H1 (cell line): ENCODE measurements at regions not wholly inside any gene's neighbourhood (a gene's known extent, or its start where the extent isn't known, plus 50 kb on each side); places are given as distances from the start of the nearest gene placed in this dataset.
"Not testable (repeated sequence)": the region's sequence is repeated elsewhere in the genome, so short reads cannot be mapped to it uniquely, and the experiment has no call there.

Experiments
- CTCF ChIA-PET: fragments of 300-600 bp; sonication (Branson Sonifier 250); formaldehyde crosslinking; loops from one replicate; lab custom pipeline; 2021; ENCODE audit not compliant: partially characterized antibody; lab: Charles Lee
- POLR2A ChIA-PET: fragments of 300-600 bp; sonication (Branson Sonifier 250); formaldehyde crosslinking; loops from one replicate; lab custom pipeline; 2021; ENCODE audit warnings: inconsistent platforms; ENCODE audit not compliant: partially characterized antibody; lab: Charles Lee
- DNase-seq, 2 experiments: peaks; one replicate each; pipeline versions ENCODE4 v3.0.0 to v3.0.0-alpha.2; 2010 to 2022; ENCODE audit warnings: low spot score in 2 of 2, low read depth in 1 of 2, mixed read lengths in 1 of 2
- FAIRE-seq: peaks from 2 replicates; lab custom pipeline; 2011; peaks lifted over from hg19 to GRCh38; lab: Jason Lieb, UNC
- H2AFZ ChIP-seq: 2 replicates; pipeline ENCODE4 v1.8.1; 2012; ENCODE audit warnings: low read length, inconsistent platforms
- H2AK5ac ChIP-seq: 2 replicates; pipeline ENCODE4 v1.6.1; 2013; ENCODE audit warnings: low read depth, low read length
- H2BK120ac ChIP-seq: replicated peaks from 2 replicates; pipeline ENCODE3; 2013; ENCODE audit warnings: low read depth, low read length, inconsistent platforms
- H2BK12ac ChIP-seq: 2 replicates; pipeline ENCODE4 v1.6.1; 2013; ENCODE audit warnings: low read depth, low read length
- H2BK15ac ChIP-seq: 2 replicates; pipeline ENCODE4 v1.6.1; 2013; ENCODE audit warnings: low read length
- H2BK20ac ChIP-seq: 2 replicates; pipeline ENCODE4 v1.6.1; 2013; ENCODE audit warnings: low read length
- H2BK5ac ChIP-seq: 2 replicates; pipeline ENCODE4 v1.6.1; 2013; ENCODE audit warnings: low read depth, low read length
- H3K14ac ChIP-seq: 2 replicates; pipeline ENCODE4 v1.6.1; 2013; ENCODE audit warnings: inconsistent platforms; ENCODE audit not compliant: insufficient read length
- H3K18ac ChIP-seq: 2 replicates; pipeline ENCODE4 v1.6.1; 2013; ENCODE audit warnings: low read length; ENCODE audit errors: extremely low read depth
- H3K23ac ChIP-seq: 2 replicates; pipeline ENCODE4 v1.6.1; 2013; ENCODE audit warnings: inconsistent platforms; ENCODE audit not compliant: insufficient read length
- H3K23me2 ChIP-seq: 2 replicates; pipeline ENCODE4 v1.6.1; 2013; ENCODE audit warnings: low read depth, low read length
- H3K27ac ChIP-seq: 2 replicates; pipeline ENCODE4 v1.6.1; 2011; ENCODE audit warnings: low read depth, low read length, inconsistent platforms
- H3K27me3 ChIP-seq, 4 experiments: replicated peaks in 1 of 4; 1 replicate in 1 of 4; 2 replicates in 3 of 4; pipeline versions ENCODE4 v1.6.1 to v1.8.1; 2011 to 2013; ENCODE audit warnings: low read length in 3 of 4, mild to moderate bottlenecking in 3 of 4, inconsistent platforms in 2 of 4, mixed read lengths in 2 of 4, moderate library complexity in 1 of 4; ENCODE audit not compliant: control insufficient read depth in 3 of 4, insufficient read depth in 3 of 4; ENCODE audit errors: extremely low read depth in 1 of 4
- H3K36me3 ChIP-seq, 4 experiments: 2 replicates each; pipeline versions ENCODE4 v1.6.1 to v1.8.1; 2011 to 2013; ENCODE audit warnings: mild to moderate bottlenecking in 4 of 4, low read length in 3 of 4, moderate library complexity in 2 of 4, control low read depth in 1 of 4, inconsistent platforms in 1 of 4; ENCODE audit not compliant: insufficient read depth in 4 of 4, control insufficient read depth in 2 of 4
- H3K4ac ChIP-seq: replicated peaks from 2 replicates; pipeline ENCODE3; 2013; ENCODE audit warnings: low read length, low read depth, mixed read lengths, inconsistent platforms; ENCODE audit not compliant: insufficient read length
- H3K4me1 ChIP-seq, 4 experiments: replicated peaks in 1 of 4; 1 replicate in 1 of 4; 2 replicates in 3 of 4; pipeline versions ENCODE4 v1.6.1 to v1.8.1; 2011 to 2013; ENCODE audit warnings: low read length in 3 of 4, inconsistent platforms in 2 of 4, mixed read lengths in 1 of 4; ENCODE audit not compliant: insufficient read depth in 4 of 4, control insufficient read depth in 3 of 4
- H3K4me2 ChIP-seq, 2 experiments: 2 replicates each; pipeline versions ENCODE4 v1.6.1 to v1.8.1; 2011 to 2013; ENCODE audit warnings: low read depth in 2 of 2, low read length in 2 of 2, control low read depth in 1 of 2, inconsistent platforms in 1 of 2, mild to moderate bottlenecking in 1 of 2; ENCODE audit not compliant: insufficient read depth in 1 of 2
- H3K4me3 ChIP-seq, 4 experiments: fragments of 200-600, 300-600 bp in 1 of 4; sonication (generic), shearing (Covaris generic), sonication (Bioruptor Twin) in 1 of 4; 2 replicates each; pipeline versions ENCODE4 v1.5.1 to v1.8.1; 2011 to 2016; ENCODE audit warnings: low read length in 4 of 4, low read depth in 3 of 4, control low read depth in 2 of 4, inconsistent platforms in 2 of 4, mild to moderate bottlenecking in 2 of 4, mixed read lengths in 1 of 4, moderate library complexity in 1 of 4; ENCODE audit not compliant: insufficient read depth in 2 of 4; ENCODE audit errors: extremely low read depth in 1 of 4
- H3K56ac ChIP-seq: replicated peaks from 2 replicates; pipeline ENCODE3; 2013; ENCODE audit warnings: low read depth, mild to moderate bottlenecking, mixed read lengths, low read length, inconsistent platforms; ENCODE audit not compliant: insufficient read length
- H3K79me1 ChIP-seq: 2 replicates; pipeline ENCODE4 v1.6.1; 2013; ENCODE audit warnings: low read depth, low read length, control low read depth
- H3K79me2 ChIP-seq, 2 experiments: 2 replicates each; pipeline versions ENCODE4 v1.6.1 to v1.8.1; 2012 to 2013; ENCODE audit warnings: low read length in 2 of 2, mild to moderate bottlenecking in 2 of 2, inconsistent platforms in 1 of 2; ENCODE audit not compliant: insufficient read depth in 2 of 2, control insufficient read depth in 1 of 2
- H3K9ac ChIP-seq, 4 experiments: replicated peaks in 1 of 4; 1 replicate in 1 of 4; 2 replicates in 3 of 4; pipeline versions ENCODE4 v1.6.1 to v1.8.1; 2011 to 2013; ENCODE audit warnings: low read depth in 3 of 4, low read length in 3 of 4, control low read depth in 2 of 4, mild to moderate bottlenecking in 2 of 4, moderate library complexity in 2 of 4, inconsistent platforms in 1 of 4; ENCODE audit errors: extremely low read depth in 1 of 4
- H3K9me3 ChIP-seq, 2 experiments: 2 replicates each; pipeline versions ENCODE4 v1.6.1 to v1.8.1; 2012 to 2013; ENCODE audit warnings: mild to moderate bottlenecking in 2 of 2, moderate library complexity in 2 of 2, control low read depth in 1 of 2, inconsistent platforms in 1 of 2, low read depth in 1 of 2, low read length in 1 of 2, mixed read lengths in 1 of 2; ENCODE audit not compliant: insufficient read depth in 2 of 2
- H4K20me1 ChIP-seq, 2 experiments: replicated peaks in 1 of 2; 2 replicates each; pipeline versions ENCODE3 to v1.8.1; 2011 to 2013; ENCODE audit warnings: inconsistent platforms in 2 of 2, low read length in 2 of 2, mild to moderate bottlenecking in 1 of 2; ENCODE audit not compliant: insufficient read depth in 2 of 2, control insufficient read depth in 1 of 2
- H4K5ac ChIP-seq: 2 replicates; pipeline ENCODE4 v1.6.1; 2013; ENCODE audit warnings: low read length, low read depth, mixed read lengths, inconsistent platforms; ENCODE audit not compliant: insufficient read length
- H4K8ac ChIP-seq: 2 replicates; pipeline ENCODE4 v1.8.0; 2013; ENCODE audit warnings: mild to moderate bottlenecking, moderate library complexity, low read length, inconsistent platforms; ENCODE audit not compliant: insufficient read depth; ENCODE audit errors: extremely low read depth
- H4K91ac ChIP-seq: replicated peaks from 2 replicates; pipeline ENCODE3; 2013; ENCODE audit warnings: low read length, mixed read lengths, inconsistent platforms; ENCODE audit not compliant: insufficient read length
- WGBS, 2 experiments: shearing (Covaris generic) in 1 of 2; methylation state at CpG; one replicate each; pipeline versions ENCODE4 v1.1.6 to v1.1.7; 2013 to 2015; ENCODE audit warnings: low lambda C conversion rate in 2 of 2, mixed read lengths in 2 of 2, inconsistent platforms in 1 of 2, low coverage in 1 of 2, missing lambda C conversion rate in 1 of 2; ENCODE audit not compliant: insufficient replicate concordance in 2 of 2, insufficient coverage in 1 of 2, insufficient read length in 1 of 2; ENCODE audit errors: extremely low coverage in 1 of 2, missing lambda C conversion rate in 1 of 2; 5-methylcytosine and 5-hydroxymethylcytosine counted together

- H3K4me3 ChIP-seq, H2AK5ac ChIP-seq, H3K27me3 ChIP-seq, H3K23me2 ChIP-seq, H2AFZ ChIP-seq, H4K91ac ChIP-seq, H2BK12ac ChIP-seq, H3K4ac ChIP-seq, H3K9ac ChIP-seq, H2BK15ac ChIP-seq, H2BK120ac ChIP-seq, H3K23ac ChIP-seq, H3K56ac ChIP-seq, H3K79me2 ChIP-seq, H3K27ac ChIP-seq, FAIRE-seq, H3K18ac ChIP-seq, H2BK20ac ChIP-seq, H3K4me2 ChIP-seq, H3K4me1 ChIP-seq, CTCF ChIA-PET, H4K8ac ChIP-seq, H3K14ac ChIP-seq, H4K20me1 ChIP-seq, H2BK5ac ChIP-seq, DNase-seq, H4K5ac ChIP-seq, POLR2A ChIA-PET, H3K79me1 ChIP-seq, H3K36me3 ChIP-seq, H3K9me3 ChIP-seq: not testable (repeated sequence)
- WGBS, 2 experiments = 76% methylated on average over 2 of the region's 2 CpGs; no CpG with 5 or more reads in 1 of the 2 experiments
Observed at GRCh38 chr9:67397731-67398130, 405.4 kb upstream of the SPATA31A3 start.

DNA sequence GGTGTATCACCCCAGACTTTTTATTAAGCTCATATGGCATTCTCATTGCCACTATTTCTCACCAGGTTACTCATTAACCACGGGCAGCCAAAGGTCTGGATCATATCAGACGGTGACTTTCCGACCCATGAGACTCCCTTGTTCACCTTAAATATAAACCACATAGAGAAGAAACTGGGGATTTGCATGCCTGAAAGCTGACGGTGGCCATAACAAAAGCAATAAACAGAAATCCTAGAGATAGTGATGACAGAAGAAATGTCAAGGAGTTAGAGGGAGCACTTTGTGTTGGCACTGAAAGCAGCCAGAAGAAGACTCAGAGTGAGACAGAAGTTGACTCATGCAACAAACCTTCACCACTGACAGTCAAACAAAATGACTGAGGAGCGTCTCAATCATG is 402.4 kb upstream of the SPATA31A3 start:
- H3K4me2 ChIP-seq, H2AK5ac ChIP-seq, H3K4ac ChIP-seq, H3K79me1 ChIP-seq, H3K36me3 ChIP-seq, H2BK5ac ChIP-seq, DNase-seq, H3K23ac ChIP-seq, H4K20me1 ChIP-seq, H3K14ac ChIP-seq, H3K9me3 ChIP-seq, H4K5ac ChIP-seq, H4K8ac ChIP-seq, H3K23me2 ChIP-seq, POLR2A ChIA-PET, CTCF ChIA-PET, H2BK120ac ChIP-seq, H3K4me3 ChIP-seq, H3K79me2 ChIP-seq, H2BK12ac ChIP-seq, H3K4me1 ChIP-seq, H2BK15ac ChIP-seq, H3K27me3 ChIP-seq, H4K91ac ChIP-seq, H3K18ac ChIP-seq, H2BK20ac ChIP-seq, H3K27ac ChIP-seq, FAIRE-seq, H3K9ac ChIP-seq, H2AFZ ChIP-seq, H3K56ac ChIP-seq: not testable (repeated sequence)
- WGBS, 2 experiments = no CpG with 5 or more reads among the region's 5 CpGs
